ENCODE measurements at regions not wholly inside any gene's neighbourhood (a gene's known extent, or its start where the extent isn't known, plus 50 kb on each side); places are given as distances from the start of the nearest gene placed in this dataset.

- TF ChIP-seq MAX (IDR thresholded peaks at IDR 0.05; ENCODE audit: low read depth, low read length): no peak
- no peak for TF ChIP-seq CTCF (IDR thresholded peaks at IDR 0.05; ENCODE audit: low read depth, low read length)
- TF ChIP-seq POLR2A (IDR thresholded peaks at IDR 0.05; ENCODE audit: extremely low read depth, insufficient read length): no peak
These were observed 200.7 kb downstream of the MYCN start for GRCh38 chr2:16140771-16141640.

Data from NB4 (cell line).